ENCODE measurements at regions not wholly inside any gene's neighbourhood (a gene's known extent, or its start where the extent isn't known, plus 50 kb on each side); places are given as distances from the start of the nearest gene placed in this dataset.
"Not testable (repeated sequence)": the region's sequence is repeated elsewhere in the genome, so short reads cannot be mapped to it uniquely, and the experiment has no call there.

DNA sequence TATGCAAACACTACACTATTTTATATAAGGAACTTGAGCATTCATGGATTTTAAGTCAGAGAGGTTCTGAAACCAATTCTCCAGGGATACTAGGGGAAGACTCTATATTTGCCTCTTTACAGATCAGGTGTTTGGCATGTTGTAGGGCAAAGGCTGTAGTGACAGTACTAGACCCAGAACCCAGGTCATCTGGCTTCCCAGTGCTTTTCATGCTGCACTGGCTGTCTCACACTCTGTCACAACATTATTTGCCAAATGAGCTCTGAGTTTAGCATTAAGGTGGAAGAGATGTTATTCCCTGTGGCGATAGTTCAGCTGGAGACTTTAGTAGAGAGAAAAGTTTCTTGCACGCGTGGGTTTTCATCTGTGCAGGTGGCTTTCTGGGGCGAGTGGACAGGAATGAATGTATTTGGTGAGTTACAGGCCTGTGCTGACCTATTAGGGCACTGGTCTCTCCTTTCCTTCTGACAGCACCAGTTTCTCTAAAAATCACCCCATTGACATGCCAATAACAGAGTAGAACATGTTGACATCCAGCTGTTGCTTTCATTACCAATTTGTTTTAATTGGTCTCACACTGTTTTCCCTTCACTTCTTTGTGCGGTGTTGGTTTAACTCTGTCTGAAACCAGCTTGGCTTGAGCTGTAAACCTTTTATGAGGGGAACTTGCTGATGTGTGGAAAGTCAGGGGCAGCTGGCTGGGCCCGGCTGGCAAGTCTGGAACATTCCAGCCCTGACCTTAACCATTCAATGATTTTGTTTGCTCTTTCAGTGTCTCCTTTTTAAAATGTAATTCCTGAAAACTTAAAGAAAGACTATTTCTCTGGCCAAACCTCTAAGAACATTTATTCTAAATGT lies 643.0 kb upstream of the FAM98A start:
- no peaks in the 10 kb centered on the region for H3K27me3 ChIP-seq (replicated peaks)
- no peak overlapping the region for H3K4me3 ChIP-seq (ENCODE audit: low read depth, low read length)
- DNase-seq, result no peak
- in situ Hi-C loops (cut with HindIII; ENCODE audit: low pct_ligation_motif_present, low sequenced_read_pairs), result no loop called here
- no peak overlapping the region for H3K27ac ChIP-seq
- H3K36me3 ChIP-seq (replicated peaks), result no peaks in the 10 kb centered on the region
- TF ChIP-seq, protein P1, sequence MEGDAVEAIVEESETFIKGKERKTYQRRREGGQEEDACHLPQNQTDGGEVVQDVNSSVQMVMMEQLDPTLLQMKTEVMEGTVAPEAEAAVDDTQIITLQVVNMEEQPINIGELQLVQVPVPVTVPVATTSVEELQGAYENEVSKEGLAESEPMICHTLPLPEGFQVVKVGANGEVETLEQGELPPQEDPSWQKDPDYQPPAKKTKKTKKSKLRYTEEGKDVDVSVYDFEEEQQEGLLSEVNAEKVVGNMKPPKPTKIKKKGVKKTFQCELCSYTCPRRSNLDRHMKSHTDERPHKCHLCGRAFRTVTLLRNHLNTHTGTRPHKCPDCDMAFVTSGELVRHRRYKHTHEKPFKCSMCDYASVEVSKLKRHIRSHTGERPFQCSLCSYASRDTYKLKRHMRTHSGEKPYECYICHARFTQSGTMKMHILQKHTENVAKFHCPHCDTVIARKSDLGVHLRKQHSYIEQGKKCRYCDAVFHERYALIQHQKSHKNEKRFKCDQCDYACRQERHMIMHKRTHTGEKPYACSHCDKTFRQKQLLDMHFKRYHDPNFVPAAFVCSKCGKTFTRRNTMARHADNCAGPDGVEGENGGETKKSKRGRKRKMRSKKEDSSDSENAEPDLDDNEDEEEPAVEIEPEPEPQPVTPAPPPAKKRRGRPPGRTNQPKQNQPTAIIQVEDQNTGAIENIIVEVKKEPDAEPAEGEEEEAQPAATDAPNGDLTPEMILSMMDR (IDR thresholded peaks at IDR 0.05; ENCODE audit: low read depth, low read length, missing control alignments), result no peak

DNA sequence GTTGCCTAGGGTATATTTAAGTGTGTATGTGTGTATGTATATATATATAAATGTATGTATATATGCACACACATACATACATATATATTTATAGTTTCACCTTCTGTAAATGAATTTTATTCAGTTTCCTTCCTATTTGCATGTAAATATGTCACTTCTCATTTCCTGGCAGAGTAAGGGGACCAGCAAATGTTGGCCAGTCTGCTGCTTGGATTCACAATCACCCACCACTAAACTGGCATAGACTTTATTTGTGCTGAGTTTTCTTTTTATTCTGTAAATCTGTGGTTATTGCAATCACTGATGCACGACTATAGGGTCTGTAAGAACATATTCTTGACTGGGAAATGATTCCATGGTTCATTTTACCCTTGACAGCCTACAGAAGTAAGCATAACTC lies 640.4 kb upstream of the FAM98A start:
- H3K4me3 ChIP-seq (ENCODE audit: low read depth, low read length), result no peak overlapping the region
- H3K27me3 ChIP-seq (replicated peaks), result no peaks in the 10 kb centered on the region
- H3K27ac ChIP-seq, result no peak overlapping the region
- H3K36me3 ChIP-seq (replicated peaks), result no peaks in the 10 kb centered on the region
- TF ChIP-seq, protein P1 (IDR thresholded peaks at IDR 0.05; ENCODE audit: low read depth, low read length, missing control alignments), result no peak
- no peak for DNase-seq
- in situ Hi-C loops (cut with HindIII; ENCODE audit: low pct_ligation_motif_present, low sequenced_read_pairs), result no loop called here

DNA sequence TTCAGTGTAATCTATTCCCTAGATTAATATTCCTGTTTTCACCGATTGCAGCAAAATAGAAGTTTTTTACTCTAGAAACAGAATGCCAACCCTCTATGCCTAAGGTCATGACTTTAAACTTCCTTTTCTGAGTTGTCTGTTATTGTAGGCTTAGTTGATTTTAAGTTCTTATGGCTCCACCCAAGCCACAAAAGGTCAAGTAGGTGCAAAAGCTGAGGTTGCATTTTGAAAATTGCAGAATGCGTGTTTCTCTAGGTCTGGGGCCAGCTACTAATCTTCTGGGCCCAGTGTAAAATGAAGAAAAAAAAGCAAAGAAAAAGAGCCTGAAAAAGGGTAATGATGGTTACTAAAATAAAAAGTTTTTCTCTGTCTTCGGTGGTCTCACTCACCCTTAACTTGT lies 635.7 kb upstream of the FAM98A start:
- no peak for DNase-seq
- Histone ChIP-seq H3K4me3 (ENCODE audit: low read depth, low read length) (no peak overlapping the region), H3K27me3 (replicated peaks) (no peaks in the 10 kb centered on the region), H3K36me3 (replicated peaks) (no peaks in the 10 kb centered on the region), H3K27ac (no peak overlapping the region)
- TF ChIP-seq, protein P1 (IDR thresholded peaks at IDR 0.05; ENCODE audit: low read depth, low read length, missing control alignments), result no peak
- in situ Hi-C loops (cut with HindIII; ENCODE audit: low pct_ligation_motif_present, low sequenced_read_pairs), result no loop called here

DNA sequence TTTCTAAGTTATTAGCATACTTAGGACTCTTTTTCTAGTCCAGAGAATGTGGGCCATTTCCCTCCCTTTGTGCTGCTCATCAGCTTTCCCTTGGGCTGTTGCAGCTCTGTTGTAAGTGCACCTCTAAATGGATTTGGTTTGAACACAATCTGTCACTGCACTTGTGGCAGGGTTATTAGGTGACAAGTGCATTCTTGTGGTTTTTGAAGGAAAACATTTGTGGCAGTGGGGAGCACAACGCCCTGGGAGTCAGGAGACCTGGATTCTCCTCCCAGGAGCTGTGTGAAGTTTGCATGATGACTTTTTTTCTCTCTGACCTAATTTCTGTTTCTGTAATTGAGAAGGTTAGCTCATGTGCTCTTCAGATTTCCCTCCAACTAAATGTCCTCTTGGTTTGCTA lies 630.9 kb upstream of the FAM98A start:
- Histone ChIP-seq H3K4me3 (ENCODE audit: low read depth, low read length) (no peak overlapping the region), H3K27me3 (replicated peaks) (no peaks in the 10 kb centered on the region), H3K36me3 (replicated peaks) (no peaks in the 10 kb centered on the region), H3K27ac (no peak overlapping the region)
- TF ChIP-seq, protein P1 (IDR thresholded peaks at IDR 0.05; ENCODE audit: low read depth, low read length, missing control alignments), result no peak
- in situ Hi-C loops (cut with HindIII; ENCODE audit: low pct_ligation_motif_present, low sequenced_read_pairs), result no loop called here
- no peak for DNase-seq

DNA sequence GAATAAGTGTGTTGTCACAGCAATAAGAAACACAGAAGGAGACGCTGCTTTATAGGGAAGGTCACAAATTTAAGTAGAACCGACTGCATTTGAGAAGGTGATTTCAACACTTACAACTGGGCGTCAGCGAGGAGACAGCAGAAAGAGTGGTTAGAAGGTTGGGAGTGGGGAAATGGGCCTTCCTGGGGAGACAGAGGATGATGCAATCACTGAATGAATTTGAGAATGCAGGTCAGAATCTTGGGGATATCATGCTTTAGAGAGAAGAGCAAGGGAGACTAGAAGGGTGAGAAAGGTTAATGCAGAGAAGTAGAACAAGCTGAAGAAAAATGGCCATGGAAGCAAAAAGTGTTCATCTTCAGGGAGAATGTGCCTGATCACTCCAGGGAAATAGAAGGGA lies 616.1 kb upstream of the FAM98A start:
- TF ChIP-seq, protein P1 (IDR thresholded peaks at IDR 0.05; ENCODE audit: low read depth, low read length, missing control alignments), result no peak
- H3K27me3 ChIP-seq (replicated peaks), result no peaks in the 10 kb centered on the region
- H3K27ac ChIP-seq, result no peak overlapping the region
- DNase-seq, result no peak
- in situ Hi-C loops (cut with HindIII; ENCODE audit: low pct_ligation_motif_present, low sequenced_read_pairs), result no loop called here
- no peak overlapping the region for H3K4me3 ChIP-seq (ENCODE audit: low read depth, low read length)
- no peaks in the 10 kb centered on the region for H3K36me3 ChIP-seq (replicated peaks)

DNA sequence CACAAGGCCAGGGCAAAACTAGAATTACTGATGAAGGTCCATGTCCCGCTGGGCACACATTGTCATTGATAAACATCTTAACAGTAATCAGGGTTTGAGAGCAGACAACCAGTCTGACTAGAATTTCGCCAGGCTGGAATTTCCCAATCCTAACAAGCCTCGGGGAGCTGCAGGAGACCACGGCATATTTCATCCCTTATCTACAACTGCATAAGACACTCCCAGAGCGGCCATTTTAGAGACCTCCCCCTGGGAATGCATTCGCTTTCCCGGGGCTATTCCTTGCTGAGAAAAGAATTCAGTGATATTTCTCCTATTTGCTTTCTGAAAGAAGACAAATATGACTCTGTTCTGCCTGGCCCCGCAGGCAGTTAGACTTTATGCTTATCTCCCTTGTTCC lies 611.3 kb upstream of the FAM98A start:
- H3K4me3 ChIP-seq (ENCODE audit: low read depth, low read length); H3K27ac ChIP-seq; H3K27me3 ChIP-seq (replicated peaks); H3K36me3 ChIP-seq (replicated peaks); in situ Hi-C loops (cut with HindIII; ENCODE audit: low pct_ligation_motif_present, low sequenced_read_pairs); DNase-seq: not testable (repeated sequence)

Measured in brain microvascular endothelial cell (primary cell).